IPS-20b (cell line): ENCODE measurements at regions not wholly inside any gene's neighbourhood (a gene's known extent, or its start where the extent isn't known, plus 50 kb on each side); places are given as distances from the start of the nearest gene placed in this dataset.

Experiments
- H3K27ac ChIP-seq: one replicate; pipeline ENCODE4 v1.5.1; 2013; ENCODE audit warnings: low read length
- H3K27me3 ChIP-seq: 2 replicates; pipeline ENCODE4 v1.6.1; 2013; ENCODE audit warnings: mild to moderate bottlenecking, low read length, inconsistent platforms; ENCODE audit not compliant: insufficient read depth
- H3K36me3 ChIP-seq: 2 replicates; pipeline ENCODE4 v1.6.1; 2013; ENCODE audit warnings: low read depth, mild to moderate bottlenecking, inconsistent platforms, low read length, moderate library complexity; ENCODE audit not compliant: insufficient read depth
- H3K4me1 ChIP-seq: 2 replicates; pipeline ENCODE4 v1.6.1; 2013; ENCODE audit warnings: mild to moderate bottlenecking, control low read depth, inconsistent platforms, low read length, moderate library complexity; ENCODE audit not compliant: insufficient read depth
- H3K4me3 ChIP-seq: 2 replicates; pipeline ENCODE4 v1.5.1; 2013; ENCODE audit warnings: mild to moderate bottlenecking, low read length, inconsistent platforms
- H3K9ac ChIP-seq: 2 replicates; pipeline ENCODE4 v1.6.1; 2013; ENCODE audit warnings: low read depth, mild to moderate bottlenecking, inconsistent platforms, low read length, moderate library complexity
- H3K9me3 ChIP-seq: 2 replicates; pipeline ENCODE4 v1.6.1; 2013; ENCODE audit warnings: mild to moderate bottlenecking, low read depth, low read length, inconsistent platforms; ENCODE audit not compliant: insufficient read depth

DNA sequence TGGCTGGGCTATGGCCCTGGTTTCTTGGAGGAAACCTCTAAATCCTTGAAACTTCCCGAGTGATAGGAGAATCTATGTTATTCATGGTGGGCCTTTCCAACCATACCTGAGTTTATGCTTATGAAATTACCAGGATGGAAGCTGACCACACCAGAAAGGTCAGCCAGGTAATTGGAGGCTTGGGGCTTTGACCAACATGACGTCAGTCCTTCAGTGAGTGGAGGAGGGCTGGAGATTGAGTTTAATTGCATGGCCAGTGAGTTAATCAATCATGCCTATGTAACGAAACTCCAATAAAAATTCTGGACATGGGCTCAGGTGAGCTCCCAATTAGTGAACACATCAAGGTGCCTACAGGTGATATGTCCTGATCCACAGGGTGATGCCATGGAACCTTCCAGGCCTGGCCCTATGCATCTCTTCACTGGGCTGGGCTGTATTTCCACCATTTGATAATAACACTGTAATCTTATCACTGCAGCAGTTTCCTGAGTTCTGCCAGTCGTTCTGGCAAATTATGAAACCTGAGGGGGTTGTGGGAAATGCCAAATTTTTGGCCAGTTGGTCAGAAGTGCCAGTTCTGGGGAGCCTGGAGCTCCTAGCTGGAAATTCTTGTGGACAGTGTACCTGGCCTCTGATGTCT lies 106.5 kb downstream of the CDH26 start:
- no peaks in the 10 kb centered on the region for H3K9me3 ChIP-seq
- no peaks in the 10 kb centered on the region for H3K36me3 ChIP-seq
- 0 out of 2 replicates have a peak, but pooled peaks cover 3% of the 10 kb centered on the region for H3K27me3 ChIP-seq
- no peak overlapping the region for H3K27ac ChIP-seq
- H3K4me3 ChIP-seq = no peak overlapping the region
- H3K9ac ChIP-seq = no peak overlapping the region
- H3K4me1 ChIP-seq = no peaks in the 10 kb centered on the region

DNA sequence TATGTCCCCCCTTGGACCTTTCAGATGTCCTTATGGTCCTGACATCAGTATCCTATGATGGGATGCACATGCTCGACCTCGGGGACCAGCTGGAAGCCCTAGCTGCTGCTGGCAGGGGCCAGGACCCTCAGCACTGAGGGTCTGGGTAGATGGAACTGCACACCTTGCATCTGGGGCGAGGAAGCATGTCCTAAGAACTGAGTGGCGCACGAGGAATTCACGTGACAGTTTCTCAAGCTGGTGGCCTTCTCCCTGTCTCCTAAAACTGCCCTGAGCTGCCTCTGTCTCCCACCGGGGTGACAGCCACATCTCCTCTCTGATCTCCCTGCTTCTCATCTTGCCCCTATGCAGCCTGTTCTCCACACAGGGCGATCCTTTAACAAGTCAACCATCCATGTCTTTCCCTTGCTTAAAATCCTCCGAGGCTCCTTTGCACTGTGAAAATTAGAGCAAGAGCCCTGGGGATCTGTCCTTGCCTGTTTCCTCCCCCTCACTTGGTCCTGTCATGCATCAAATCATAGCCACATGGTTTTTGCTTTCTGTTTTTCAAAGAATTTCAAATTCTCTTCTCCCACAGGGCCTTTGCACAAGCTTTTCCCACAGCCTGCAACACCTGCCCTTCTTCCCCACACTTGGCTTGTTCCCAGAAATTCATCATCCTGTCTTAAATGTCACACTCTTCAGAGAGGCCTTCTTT lies 107.7 kb downstream of the CDH26 start:
- Histone ChIP-seq H3K4me3 (no peak overlapping the region), H3K27me3 (peaks cover 3% of the 10 kb centered on the region; the same call in 1 of the 2 replicates), H3K4me1 (no peaks in the 10 kb centered on the region), H3K36me3 (no peaks in the 10 kb centered on the region), H3K9ac (no peak overlapping the region), H3K9me3 (no peaks in the 10 kb centered on the region), H3K27ac (no peak overlapping the region)

DNA sequence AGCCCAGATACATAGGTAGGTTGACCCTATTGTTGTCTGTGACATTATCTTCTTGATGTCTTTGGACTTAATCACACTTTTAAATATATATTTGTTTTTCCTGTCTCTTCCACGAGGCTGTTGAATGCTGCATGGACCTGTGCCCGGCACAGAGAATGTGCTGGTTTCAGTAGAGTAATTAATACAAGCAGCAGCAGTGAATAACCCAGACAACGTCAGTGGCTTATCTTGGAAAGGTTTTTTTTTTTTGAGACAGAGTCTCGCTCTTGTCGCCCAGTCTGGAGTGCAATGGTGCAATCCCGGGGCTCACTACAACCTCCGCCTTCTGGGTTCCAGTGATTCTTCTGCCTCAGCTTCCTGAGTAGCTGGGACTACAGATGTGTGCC lies 108.2 kb downstream of the CDH26 start:
- Histone ChIP-seq H3K27me3 (peaks cover 3% of the 10 kb centered on the region; the same call in 1 of the 2 replicates), H3K4me1 (no peaks in the 10 kb centered on the region), H3K4me3 (no peak overlapping the region), H3K9me3 (no peaks in the 10 kb centered on the region), H3K27ac (no peak overlapping the region), H3K36me3 (no peaks in the 10 kb centered on the region), H3K9ac (no peak overlapping the region)

DNA sequence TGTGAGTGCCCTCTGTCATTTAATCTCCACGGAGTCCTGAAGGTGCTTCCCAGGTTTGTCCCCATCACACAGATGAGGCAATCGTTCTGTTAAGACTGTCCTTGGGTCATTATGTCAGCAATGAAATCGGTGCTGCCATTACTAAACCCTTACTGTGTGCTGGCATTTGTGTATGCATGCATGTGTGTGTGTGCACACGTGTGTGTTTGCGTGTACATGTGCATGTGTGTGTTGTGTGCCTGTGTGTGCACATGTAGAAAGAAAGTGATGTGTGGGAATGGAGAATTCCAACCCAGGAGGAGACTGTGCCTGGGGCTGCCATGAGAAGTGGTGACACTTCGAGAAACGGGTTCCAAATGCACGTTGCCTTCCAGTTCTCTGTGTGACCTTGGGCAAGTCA lies 110.3 kb downstream of the CDH26 start:
- Histone ChIP-seq H3K4me1 (no peaks in the 10 kb centered on the region), H3K9me3 (peaks cover 9% of the 10 kb centered on the region; the same call in 1 of the 2 replicates), H3K9ac (no peak overlapping the region), H3K4me3 (no peak overlapping the region), H3K27me3 (peaks cover 3% of the 10 kb centered on the region; the same call in 1 of the 2 replicates), H3K36me3 (no peaks in the 10 kb centered on the region), H3K27ac (no peak overlapping the region)

DNA sequence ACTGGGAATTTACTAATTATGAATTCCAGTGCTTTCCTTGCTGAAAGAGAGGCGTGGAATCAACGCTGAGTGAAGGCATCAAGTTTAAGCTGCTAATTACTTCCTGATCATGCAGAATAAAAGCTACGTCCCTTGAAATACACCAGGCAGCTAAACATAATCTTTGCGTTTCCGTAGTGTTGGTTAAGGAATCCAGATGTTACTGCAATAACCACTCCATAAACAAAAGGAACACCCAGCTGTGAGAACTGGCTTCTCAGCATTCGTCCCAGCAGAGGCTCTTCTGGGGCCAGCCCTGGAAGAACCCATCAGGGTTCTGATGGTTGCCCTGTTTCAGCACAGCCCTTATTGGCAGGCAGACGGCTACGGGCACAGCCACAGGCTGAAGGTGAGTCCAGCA lies 111.4 kb downstream of the CDH26 start:
- Histone ChIP-seq H3K9ac (no peak overlapping the region), H3K9me3 (peaks cover 9% of the 10 kb centered on the region; the same call in 1 of the 2 replicates), H3K36me3 (no peaks in the 10 kb centered on the region), H3K4me3 (no peak overlapping the region), H3K4me1 (no peaks in the 10 kb centered on the region), H3K27ac (no peak overlapping the region), H3K27me3 (peaks cover 3% of the 10 kb centered on the region; the same call in 1 of the 2 replicates)

DNA sequence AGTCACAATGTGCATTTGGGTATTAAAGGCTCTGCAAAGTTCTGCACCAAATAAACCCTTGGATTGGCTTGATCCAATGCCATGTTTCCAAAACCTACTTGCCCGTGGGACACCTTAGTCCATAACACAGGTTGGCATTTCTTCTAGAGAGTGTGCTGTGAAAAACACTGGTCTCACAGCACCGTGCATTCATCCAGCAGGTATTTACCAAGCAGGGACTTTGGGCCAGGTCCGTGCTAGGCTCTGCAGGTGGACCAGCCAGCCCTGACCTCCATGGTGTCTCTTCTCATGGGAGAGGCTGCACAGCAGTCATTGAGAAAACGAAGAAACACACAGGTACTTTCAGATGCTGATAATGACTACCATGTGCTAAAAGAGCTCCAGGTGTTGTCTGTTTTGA lies 112.6 kb downstream of the CDH26 start:
- Histone ChIP-seq H3K36me3 (no peaks in the 10 kb centered on the region), H3K4me3 (no peak overlapping the region), H3K27ac (no peak overlapping the region), H3K9me3 (peaks cover 9% of the 10 kb centered on the region; the same call in 1 of the 2 replicates), H3K4me1 (no peaks in the 10 kb centered on the region), H3K27me3 (peaks cover 3% of the 10 kb centered on the region; the same call in 1 of the 2 replicates), H3K9ac (no peak overlapping the region)

DNA sequence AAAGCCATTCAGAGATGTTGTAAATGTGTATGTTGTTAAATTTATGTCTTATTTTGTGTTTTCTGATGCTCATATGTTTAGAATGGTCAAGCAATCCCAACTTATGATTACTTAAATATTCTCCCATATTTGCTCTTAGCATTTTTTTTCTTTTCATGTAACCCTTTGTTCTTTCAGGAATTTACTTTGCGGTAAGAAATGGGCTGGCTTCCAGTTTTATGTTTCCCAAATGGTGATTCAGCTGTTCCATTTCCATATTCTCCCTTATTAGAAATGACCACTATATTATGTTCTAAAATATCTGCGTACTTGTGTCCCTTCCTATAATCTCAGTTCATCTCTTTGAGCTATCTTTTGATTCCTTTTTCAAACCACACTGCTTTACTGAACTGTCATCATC lies 113.7 kb downstream of the CDH26 start:
- Histone ChIP-seq H3K9me3 (peaks cover 9% of the 10 kb centered on the region; the same call in 1 of the 2 replicates), H3K4me3 (no peak overlapping the region), H3K27me3 (peaks cover 3% of the 10 kb centered on the region; the same call in 1 of the 2 replicates), H3K4me1 (no peaks in the 10 kb centered on the region), H3K9ac (no peak overlapping the region), H3K36me3 (no peaks in the 10 kb centered on the region), H3K27ac (no peak overlapping the region)

DNA sequence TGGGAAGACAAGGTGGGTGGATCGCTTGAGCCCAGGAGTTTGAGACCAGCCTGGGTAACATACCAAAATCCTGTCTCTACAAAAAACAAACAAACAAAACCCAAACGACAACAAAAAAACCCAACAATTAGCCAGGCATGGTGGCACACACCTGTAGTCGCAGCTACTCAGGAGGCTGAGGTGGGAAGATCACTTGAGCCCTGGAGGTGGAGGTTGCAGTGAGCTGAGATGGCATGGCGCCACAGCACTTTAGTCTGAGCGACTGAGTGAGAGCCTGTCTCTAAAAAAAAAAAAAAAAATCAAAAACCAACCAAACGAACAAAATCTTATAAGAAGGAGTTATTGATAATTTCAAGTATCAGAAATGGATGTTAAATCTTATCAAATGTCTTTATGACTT lies 114.9 kb downstream of the CDH26 start:
- Histone ChIP-seq H3K36me3 (no peaks in the 10 kb centered on the region), H3K9ac (no peak overlapping the region), H3K27ac (no peak overlapping the region), H3K4me1 (no peaks in the 10 kb centered on the region), H3K4me3 (no peak overlapping the region), H3K9me3 (peaks cover 9% of the 10 kb centered on the region; the same call in 1 of the 2 replicates), H3K27me3 (peaks cover 3% of the 10 kb centered on the region)

DNA sequence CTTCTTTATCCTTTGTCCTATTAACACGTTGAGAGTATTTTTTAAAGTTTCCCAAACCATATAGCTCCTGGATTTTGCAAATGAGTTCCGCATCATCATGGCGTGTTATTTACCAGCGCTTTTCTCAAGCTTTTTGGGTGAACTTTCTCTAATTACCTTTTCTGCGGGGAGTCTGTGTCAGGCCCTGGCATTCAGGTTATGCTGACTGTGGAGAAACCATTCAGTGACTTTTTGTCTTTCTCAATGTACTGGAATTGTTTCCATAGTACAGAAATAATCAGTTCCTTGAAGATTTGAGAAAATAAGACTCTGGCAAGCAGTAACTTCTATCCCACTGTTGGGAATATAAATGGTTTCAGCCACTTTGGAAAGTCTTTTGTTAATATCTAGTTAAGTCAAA lies 115.3 kb downstream of the CDH26 start:
- peaks cover 9% of the 10 kb centered on the region; the same call in 1 of the 2 replicates for H3K9me3 ChIP-seq
- no peaks in the 10 kb centered on the region for H3K36me3 ChIP-seq
- no peak overlapping the region for H3K27ac ChIP-seq
- no peak overlapping the region for H3K4me3 ChIP-seq
- no peaks in the 10 kb centered on the region for H3K4me1 ChIP-seq
- H3K9ac ChIP-seq = no peak overlapping the region
- H3K27me3 ChIP-seq = peaks cover 1% of the 10 kb centered on the region

DNA sequence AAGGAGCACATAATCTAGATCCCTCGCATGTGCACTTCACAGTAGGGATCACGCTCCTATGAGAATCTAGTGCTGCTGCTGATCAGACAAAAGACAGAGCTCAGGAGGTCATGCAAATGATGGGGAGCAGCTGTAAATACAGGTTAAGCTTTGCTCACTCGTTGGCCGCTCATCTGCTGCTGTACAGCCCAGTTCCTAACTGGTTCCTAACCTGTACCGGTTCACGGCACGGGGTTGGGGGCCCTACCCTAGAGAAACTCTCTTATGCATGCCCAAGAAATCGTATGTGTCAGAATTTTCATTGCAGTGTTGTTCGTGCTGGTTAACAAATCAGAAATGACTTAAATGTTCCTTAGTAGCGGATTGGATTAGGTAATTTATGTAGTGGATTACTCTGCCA lies 116.1 kb downstream of the CDH26 start:
- Histone ChIP-seq H3K4me3 (no peak overlapping the region), H3K27me3 (no peaks in the 10 kb centered on the region; the same call in none of the 2 replicates), H3K9me3 (peaks cover 9% of the 10 kb centered on the region; the same call in 1 of the 2 replicates), H3K4me1 (no peaks in the 10 kb centered on the region), H3K36me3 (no peaks in the 10 kb centered on the region), H3K9ac (no peak overlapping the region), H3K27ac (no peak overlapping the region)

DNA sequence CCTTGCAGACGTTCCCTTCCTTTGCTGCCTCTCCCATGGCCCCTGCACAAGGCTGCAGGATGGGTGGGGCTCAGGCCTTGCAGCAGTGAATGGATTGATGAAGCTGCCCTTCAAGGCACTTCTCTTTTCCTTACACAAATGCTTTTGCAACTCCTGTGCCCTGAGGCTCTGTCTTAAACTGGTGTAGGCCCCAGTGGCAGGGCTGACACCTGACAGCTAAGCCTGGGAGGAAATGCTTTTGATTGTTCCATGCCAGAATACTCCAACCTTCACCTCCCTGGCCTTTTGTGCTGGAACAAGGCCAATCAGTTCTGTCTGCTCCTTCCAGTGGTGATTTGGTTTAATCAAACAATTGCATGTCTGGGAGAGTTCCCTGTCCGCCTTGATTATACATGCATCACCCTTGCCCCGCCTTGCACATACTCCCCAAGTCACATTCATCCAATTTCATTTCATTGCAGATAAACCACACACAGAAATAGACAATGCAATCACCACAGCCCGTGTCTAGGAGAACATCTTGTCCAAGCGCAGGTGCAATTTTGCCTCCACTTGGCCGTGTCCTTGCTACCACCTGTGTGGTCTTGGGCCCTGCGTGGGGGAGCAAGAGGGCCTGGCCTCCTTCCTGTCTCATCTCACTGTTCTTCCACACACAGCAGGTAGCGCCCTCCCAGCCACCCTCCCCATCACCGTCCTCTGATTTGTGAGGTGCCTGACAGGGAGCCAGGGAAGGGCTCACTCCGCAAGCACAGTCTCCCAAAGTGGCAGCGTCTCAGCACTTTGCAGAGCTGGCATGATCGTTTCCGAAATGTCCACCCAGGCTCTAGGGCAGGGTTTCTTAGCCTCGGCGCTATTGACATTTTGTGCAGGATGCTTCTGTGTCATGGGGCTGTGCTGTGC lies 120.4 kb downstream of the CDH26 start:
- H3K4me3 ChIP-seq = no peak overlapping the region
- H3K36me3 ChIP-seq = no peaks in the 10 kb centered on the region
- H3K4me1 ChIP-seq = no peaks in the 10 kb centered on the region
- H3K27ac ChIP-seq = no peak overlapping the region
- no peak overlapping the region for H3K9ac ChIP-seq
- no peaks in the 10 kb centered on the region; the same call in none of the 2 replicates for H3K27me3 ChIP-seq
- H3K9me3 ChIP-seq = no peaks in the 10 kb centered on the region
